Mesenchymal stem cell (in vitro differentiated cells and primary cell): ENCODE measurements at regions not wholly inside any gene's neighbourhood (a gene's known extent, or its start where the extent isn't known, plus 50 kb on each side); places are given as distances from the start of the nearest gene placed in this dataset.

Experiments
- DNase-seq: peaks from one replicate; pipeline ENCODE4 v3.0.0-alpha.2; 2013
- H2AFZ ChIP-seq: one replicate; pipeline ENCODE4 v1.6.1; 2013; ENCODE audit warnings: low read depth, mild to moderate bottlenecking, control low read depth, inconsistent platforms, low read length, moderate library complexity
- H2AK5ac ChIP-seq: 2 replicates; pipeline ENCODE4 v1.6.1; 2013; ENCODE audit warnings: low read length, moderate library complexity, mild to moderate bottlenecking, inconsistent platforms; ENCODE audit not compliant: severe bottlenecking
- H2BK120ac ChIP-seq: one replicate; pipeline ENCODE4 v1.6.1; 2013; ENCODE audit warnings: low read depth, mild to moderate bottlenecking, inconsistent platforms, low read length, moderate library complexity
- H2BK12ac ChIP-seq, 2 experiments: one replicate each; pipeline ENCODE4 v1.6.1; 2013; ENCODE audit warnings: inconsistent platforms in 2 of 2, low read length in 2 of 2, mild to moderate bottlenecking in 2 of 2, moderate library complexity in 2 of 2, control low read depth in 1 of 2
- H2BK15ac ChIP-seq: one replicate; pipeline ENCODE4 v1.6.1; 2013; ENCODE audit warnings: mild to moderate bottlenecking, low read depth, inconsistent platforms; ENCODE audit not compliant: poor library complexity, severe bottlenecking
- H2BK5ac ChIP-seq: 2 replicates; pipeline ENCODE4 v1.6.1; 2013; ENCODE audit warnings: low read depth, mild to moderate bottlenecking, low read length, control low read depth, inconsistent platforms; ENCODE audit not compliant: poor library complexity, severe bottlenecking
- H3K14ac ChIP-seq, 2 experiments: one replicate each; pipeline ENCODE4 v1.6.1; 2013; ENCODE audit warnings: inconsistent platforms in 2 of 2, low read length in 2 of 2, control low read depth in 1 of 2, mild to moderate bottlenecking in 1 of 2, moderate library complexity in 1 of 2
- H3K18ac ChIP-seq, 2 experiments: one replicate each; pipeline ENCODE4 v1.6.1; 2013; ENCODE audit warnings: inconsistent platforms in 2 of 2, low read length in 2 of 2, control low read depth in 1 of 2, low read depth in 1 of 2, mild to moderate bottlenecking in 1 of 2
- H3K23ac ChIP-seq, 2 experiments: one replicate each; pipeline ENCODE4 v1.6.1; 2013; ENCODE audit warnings: inconsistent platforms in 2 of 2, low read length in 2 of 2, mild to moderate bottlenecking in 2 of 2, moderate library complexity in 2 of 2, control low read depth in 1 of 2
- H3K27ac ChIP-seq: 2 replicates; pipeline ENCODE4 v1.5.1; 2013; ENCODE audit warnings: mild to moderate bottlenecking, moderate library complexity, low read length, control low read depth, inconsistent platforms; ENCODE audit not compliant: poor library complexity, severe bottlenecking
- H3K27me3 ChIP-seq, 2 experiments: 2 replicates each; pipeline versions ENCODE4 v1.6.1 to v1.7.0; 2013; ENCODE audit warnings: low read length in 2 of 2, mild to moderate bottlenecking in 2 of 2, moderate library complexity in 2 of 2, control low read depth in 1 of 2, inconsistent platforms in 1 of 2; ENCODE audit not compliant: control insufficient read depth in 1 of 2, insufficient read depth in 1 of 2
- H3K36me3 ChIP-seq, 2 experiments: 2 replicates each; pipeline versions ENCODE4 v1.6.1 to v1.7.0; 2013; ENCODE audit warnings: low read length in 2 of 2, control low read depth in 1 of 2, inconsistent platforms in 1 of 2, low read depth in 1 of 2, mild to moderate bottlenecking in 1 of 2; ENCODE audit not compliant: insufficient read depth in 2 of 2, control insufficient read depth in 1 of 2
- H3K4ac ChIP-seq, 2 experiments: one replicate each; pipeline ENCODE4 v1.6.1; 2013; ENCODE audit warnings: inconsistent platforms in 2 of 2, low read length in 2 of 2, mild to moderate bottlenecking in 2 of 2, moderate library complexity in 2 of 2, control low read depth in 1 of 2, low read depth in 1 of 2
- H3K4me1 ChIP-seq: 2 replicates; pipeline ENCODE4 v1.6.1; 2013; ENCODE audit warnings: low read depth, low read length, control low read depth; ENCODE audit not compliant: control insufficient read depth, insufficient read depth
- H3K4me2 ChIP-seq: 2 replicates; pipeline ENCODE4 v1.6.1; 2013; ENCODE audit warnings: low read length, mild to moderate bottlenecking, inconsistent platforms; ENCODE audit not compliant: poor library complexity, severe bottlenecking
- H3K4me3 ChIP-seq, 2 experiments: 2 replicates each; pipeline versions ENCODE4 v1.5.1 to v1.7.0; 2013; ENCODE audit warnings: low read length in 2 of 2, mild to moderate bottlenecking in 2 of 2, control low read depth in 1 of 2, low read depth in 1 of 2; ENCODE audit not compliant: insufficient read depth in 1 of 2
- H3K79me1 ChIP-seq: replicated peaks from 2 replicates; pipeline ENCODE4 v1.6.1; 2013; ENCODE audit warnings: mild to moderate bottlenecking, control low read depth, low read length, inconsistent platforms; ENCODE audit not compliant: poor library complexity, severe bottlenecking
- H3K9ac ChIP-seq: 2 replicates; pipeline ENCODE4 v1.7.0; 2013; ENCODE audit warnings: mild to moderate bottlenecking, low read length, moderate library complexity
- H3K9me3 ChIP-seq: 2 replicates; pipeline ENCODE4 v1.7.0; 2013; ENCODE audit warnings: mild to moderate bottlenecking, low read length; ENCODE audit not compliant: control insufficient read depth
- H4K8ac ChIP-seq: one replicate; pipeline ENCODE4 v1.6.1; 2013; ENCODE audit warnings: inconsistent platforms, mild to moderate bottlenecking, low read length, moderate library complexity
- H4K91ac ChIP-seq: one replicate; pipeline ENCODE4 v1.6.1; 2013; ENCODE audit warnings: mild to moderate bottlenecking, low read length, inconsistent platforms
- WGBS: methylation state at CpG from one replicate; pipeline ENCODE4 v1.1.7; 2013; ENCODE audit warnings: mixed read lengths; 5-methylcytosine and 5-hydroxymethylcytosine counted together

DNA sequence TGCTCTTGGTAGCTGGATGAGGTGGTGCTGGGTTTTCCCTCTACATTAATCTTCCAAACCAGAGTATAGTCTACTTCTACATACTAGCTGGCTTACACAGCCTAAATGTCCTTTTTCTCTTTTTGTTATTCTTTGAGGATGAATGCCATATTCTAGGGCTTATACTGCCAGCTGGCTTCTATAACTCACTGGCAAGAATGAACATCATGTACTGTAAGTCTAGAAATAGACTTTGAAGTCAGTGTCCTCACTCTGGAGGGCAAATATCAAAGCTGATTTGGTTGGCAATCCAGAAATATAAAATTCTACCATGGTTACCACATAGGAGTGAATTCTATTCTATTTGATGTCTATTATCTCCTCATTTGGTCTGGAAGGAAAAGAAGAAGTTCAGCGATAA, 251.7 kb upstream of the TYRP1 start:
- Histone ChIP-seq H3K9me3 (no peaks in the 10 kb centered on the region), H2BK12ac (no peak overlapping the region), H2BK5ac (no peak overlapping the region), H3K18ac (no peak overlapping the region), H2AFZ (no peak overlapping the region), H3K4me2 (no peak overlapping the region), H3K9ac (no peak overlapping the region), H2AK5ac (no peak overlapping the region), H3K23ac (no peak overlapping the region), H3K27ac (no peak overlapping the region), H2BK15ac (no peak overlapping the region), H3K79me1 (no peaks in the 10 kb centered on the region), H3K4me3 (no peak overlapping the region), H3K36me3 (no peaks in the 10 kb centered on the region), H3K4ac (no peak overlapping the region), H3K27me3 (no peaks in the 10 kb centered on the region), H2BK120ac (no peak overlapping the region), H4K8ac (no peak overlapping the region), H3K4me1 (no peaks in the 10 kb centered on the region), H4K91ac (no peak overlapping the region), H3K14ac (no peak overlapping the region)
- WGBS, result no CpG with 5 or more reads among the region's 1 CpG
- no peak for DNase-seq

GRCh38 chr9:12448246-12448645, 244.9 kb upstream of the TYRP1 start:
- H3K27ac ChIP-seq, result no peak overlapping the region
- H3K79me1 ChIP-seq, result no peaks in the 10 kb centered on the region
- no CpG with 5 or more reads among the region's 1 CpG for WGBS
- no peak overlapping the region for H3K14ac ChIP-seq
- no peak overlapping the region for H4K8ac ChIP-seq
- no peak overlapping the region for H3K4me2 ChIP-seq
- no peak overlapping the region for H2AK5ac ChIP-seq
- no peak overlapping the region for H2BK120ac ChIP-seq
- no peaks in the 10 kb centered on the region for H3K9me3 ChIP-seq
- no peak overlapping the region for H3K4ac ChIP-seq
- H2BK5ac ChIP-seq, result no peak overlapping the region
- H4K91ac ChIP-seq, result no peak overlapping the region
- no peaks in the 10 kb centered on the region for H3K36me3 ChIP-seq
- DNase-seq, result no peak
- no peak overlapping the region for H2BK15ac ChIP-seq
- H3K23ac ChIP-seq, result no peak overlapping the region
- H3K4me3 ChIP-seq, result no peak overlapping the region
- no peaks in the 10 kb centered on the region for H3K27me3 ChIP-seq
- no peak overlapping the region for H3K18ac ChIP-seq
- H3K4me1 ChIP-seq, result no peaks in the 10 kb centered on the region
- H3K9ac ChIP-seq, result no peak overlapping the region
- H2AFZ ChIP-seq, result no peak overlapping the region
- no peak overlapping the region for H2BK12ac ChIP-seq

DNA sequence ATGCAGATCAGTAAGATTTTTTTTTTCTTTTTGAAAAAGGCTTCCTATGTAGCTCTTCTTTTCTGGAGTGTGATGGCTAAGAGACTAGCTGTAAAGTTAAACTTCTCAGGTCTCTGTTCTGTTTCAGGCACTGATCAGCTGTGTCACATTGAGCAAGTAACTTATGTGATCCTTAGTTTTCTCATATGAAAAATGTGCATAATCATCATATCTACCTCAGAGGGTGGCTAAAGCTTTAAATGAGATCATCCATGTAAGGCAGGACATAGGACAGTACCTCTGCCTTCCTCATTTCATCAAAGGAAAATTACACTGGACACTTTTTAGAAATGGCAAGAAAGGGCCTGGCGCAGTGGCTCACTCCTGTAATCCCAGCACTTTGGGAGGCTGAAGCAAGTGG, 235.9 kb upstream of the TYRP1 start:
- no peak for DNase-seq
- no peak overlapping the region for H3K4me3 ChIP-seq
- no peak overlapping the region for H2BK5ac ChIP-seq
- no peak overlapping the region for H3K27ac ChIP-seq
- H4K91ac ChIP-seq, result no peak overlapping the region
- H3K4ac ChIP-seq, result no peak overlapping the region
- no peaks in the 10 kb centered on the region for H3K27me3 ChIP-seq
- no peak overlapping the region for H3K18ac ChIP-seq
- no peak overlapping the region for H3K14ac ChIP-seq
- H2BK12ac ChIP-seq, result no peak overlapping the region
- H2AFZ ChIP-seq, result no peak overlapping the region
- no peaks in the 10 kb centered on the region for H3K36me3 ChIP-seq
- H3K9ac ChIP-seq, result no peak overlapping the region
- no peaks in the 10 kb centered on the region for H3K79me1 ChIP-seq
- no peak overlapping the region for H4K8ac ChIP-seq
- H3K23ac ChIP-seq, result no peak overlapping the region
- no peaks in the 10 kb centered on the region for H3K9me3 ChIP-seq
- H3K4me2 ChIP-seq, result no peak overlapping the region
- no peaks in the 10 kb centered on the region for H3K4me1 ChIP-seq
- no CpG with 5 or more reads among the region's 1 CpG for WGBS
- H2AK5ac ChIP-seq, result no peak overlapping the region
- H2BK120ac ChIP-seq, result no peak overlapping the region
- no peak overlapping the region for H2BK15ac ChIP-seq

- H4K8ac ChIP-seq, result no peak overlapping the region
- H3K4me3 ChIP-seq, result no peak overlapping the region
- no peak overlapping the region for H2BK15ac ChIP-seq
- H3K36me3 ChIP-seq, result no peaks in the 10 kb centered on the region
- no peaks in the 10 kb centered on the region for H3K4me1 ChIP-seq
- H3K79me1 ChIP-seq, result no peaks in the 10 kb centered on the region
- H2AK5ac ChIP-seq, result no peak overlapping the region
- H3K4ac ChIP-seq, result no peak overlapping the region
- H4K91ac ChIP-seq, result no peak overlapping the region
- no peak overlapping the region for H3K18ac ChIP-seq
- no peak for DNase-seq
- H2BK12ac ChIP-seq, result no peak overlapping the region
- no peak overlapping the region for H2AFZ ChIP-seq
- no peaks in the 10 kb centered on the region for H3K27me3 ChIP-seq
- no peak overlapping the region for H3K14ac ChIP-seq
- no peak overlapping the region for H3K9ac ChIP-seq
- no peak overlapping the region for H2BK120ac ChIP-seq
- H3K4me2 ChIP-seq, result no peak overlapping the region
- H3K27ac ChIP-seq, result no peak overlapping the region
- no peak overlapping the region for H2BK5ac ChIP-seq
- no peaks in the 10 kb centered on the region for H3K9me3 ChIP-seq
- WGBS, result 98% methylated on average over 2 of the region's 2 CpGs
- H3K23ac ChIP-seq, result no peak overlapping the region
Measured at GRCh38 chr9:12461763-12462460, 231.3 kb upstream of the TYRP1 start.
